ENCODE measurements at regions not wholly inside any gene's neighbourhood (a gene's known extent, or its start where the extent isn't known, plus 50 kb on each side); places are given as distances from the start of the nearest gene placed in this dataset.

DNA sequence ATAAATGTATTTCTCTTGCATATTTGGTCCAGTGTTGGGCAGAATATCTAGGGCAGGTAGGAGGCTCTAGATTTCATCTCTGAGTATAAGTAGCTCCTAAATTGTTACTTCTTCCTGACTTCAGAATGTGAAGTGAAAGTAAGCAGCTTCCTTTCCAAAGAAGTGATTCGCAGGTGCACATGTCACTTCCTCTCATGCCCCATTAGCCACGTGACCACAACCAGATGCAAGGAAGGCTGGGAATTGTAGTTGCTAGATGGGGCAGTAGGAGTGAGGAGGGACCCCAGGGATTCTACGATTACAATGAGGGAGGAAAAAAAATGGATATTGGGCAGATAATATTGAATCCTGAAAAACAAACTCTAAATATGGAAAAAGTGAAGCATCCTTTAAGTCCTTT lies 113.2 kb upstream of the CYYR1 start:
- Histone ChIP-seq H3K27ac (ENCODE audit: extremely low read depth, low read depth, low read length) (no peak overlapping the region), H3K4me3 (ENCODE audit: low read depth, low read length) (no peak overlapping the region), H3K4me1 (ENCODE audit: control insufficient read depth, insufficient read depth, low read length) (no peaks in the 10 kb centered on the region), H3K36me3 (ENCODE audit: control insufficient read depth in 2 of 2, insufficient read depth in 1 of 2, low read length in 2 of 2) (no peaks in the 10 kb centered on the region), H3K9me3 (ENCODE audit: control insufficient read depth, insufficient read depth, low read depth, low read length) (no peaks in the 10 kb centered on the region)
- CTCF ChIA-PET, result interaction anchor here (0.6 to 0.9 kb wide), 3 partner anchors 27 to 951 kb away, joined by 3 to 5 read pairs (median 4); no protein-coding TSS in a partner anchor
- TF ChIP-seq, protein P1, sequence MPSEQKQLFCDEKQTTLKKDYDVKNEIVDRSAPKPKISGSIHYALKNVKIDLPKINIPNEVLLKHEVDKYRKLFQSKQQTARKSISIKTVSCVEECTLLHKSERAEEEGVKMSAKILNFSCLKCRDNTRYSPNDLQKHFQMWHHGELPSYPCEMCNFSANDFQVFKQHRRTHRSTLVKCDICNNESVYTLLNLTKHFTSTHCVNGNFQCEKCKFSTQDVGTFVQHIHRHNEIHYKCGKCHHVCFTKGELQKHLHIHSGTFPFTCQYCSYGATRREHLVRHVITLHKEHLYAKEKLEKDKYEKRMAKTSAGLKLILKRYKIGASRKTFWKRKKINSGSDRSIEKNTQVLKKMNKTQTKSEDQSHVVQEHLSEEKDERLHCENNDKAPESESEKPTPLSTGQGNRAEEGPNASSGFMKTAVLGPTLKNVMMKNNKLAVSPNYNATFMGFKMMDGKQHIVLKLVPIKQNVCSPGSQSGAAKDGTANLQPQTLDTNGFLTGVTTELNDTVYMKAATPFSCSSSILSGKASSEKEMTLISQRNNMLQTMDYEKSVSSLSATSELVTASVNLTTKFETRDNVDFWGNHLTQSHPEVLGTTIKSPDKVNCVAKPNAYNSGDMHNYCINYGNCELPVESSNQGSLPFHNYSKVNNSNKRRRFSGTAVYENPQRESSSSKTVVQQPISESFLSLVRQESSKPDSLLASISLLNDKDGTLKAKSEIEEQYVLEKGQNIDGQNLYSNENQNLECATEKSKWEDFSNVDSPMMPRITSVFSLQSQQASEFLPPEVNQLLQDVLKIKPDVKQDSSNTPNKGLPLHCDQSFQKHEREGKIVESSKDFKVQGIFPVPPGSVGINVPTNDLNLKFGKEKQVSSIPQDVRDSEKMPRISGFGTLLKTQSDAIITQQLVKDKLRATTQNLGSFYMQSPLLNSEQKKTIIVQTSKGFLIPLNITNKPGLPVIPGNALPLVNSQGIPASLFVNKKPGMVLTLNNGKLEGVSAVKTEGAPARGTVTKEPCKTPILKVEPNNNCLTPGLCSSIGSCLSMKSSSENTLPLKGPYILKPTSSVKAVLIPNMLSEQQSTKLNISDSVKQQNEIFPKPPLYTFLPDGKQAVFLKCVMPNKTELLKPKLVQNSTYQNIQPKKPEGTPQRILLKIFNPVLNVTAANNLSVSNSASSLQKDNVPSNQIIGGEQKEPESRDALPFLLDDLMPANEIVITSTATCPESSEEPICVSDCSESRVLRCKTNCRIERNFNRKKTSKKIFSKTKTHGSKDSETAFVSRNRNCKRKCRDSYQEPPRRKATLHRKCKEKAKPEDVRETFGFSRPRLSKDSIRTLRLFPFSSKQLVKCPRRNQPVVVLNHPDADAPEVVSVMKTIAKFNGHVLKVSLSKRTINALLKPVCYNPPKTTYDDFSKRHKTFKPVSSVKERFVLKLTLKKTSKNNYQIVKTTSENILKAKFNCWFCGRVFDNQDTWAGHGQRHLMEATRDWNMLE (tag by site-specific recombination; conservative IDR thresholded peaks at IDR 0.05; ENCODE audit: low read depth), result peak; percentile 51
- no peak for TF ChIP-seq GLIS1 (tag by site-specific recombination; IDR thresholded peaks at IDR 0.05)
- POLR2A ChIA-PET, result no interaction called here

GRCh38 chr21:26684889-26685288 lies 111.8 kb upstream of the CYYR1 start:
- H3K27ac ChIP-seq (ENCODE audit: extremely low read depth, low read depth, low read length), result no peak overlapping the region
- no peak overlapping the region for H3K4me3 ChIP-seq (ENCODE audit: low read depth, low read length)
- H3K36me3 ChIP-seq (ENCODE audit: control insufficient read depth in 2 of 2, insufficient read depth in 1 of 2, low read length in 2 of 2), result no peaks in the 10 kb centered on the region
- H3K4me1 ChIP-seq (ENCODE audit: control insufficient read depth, insufficient read depth, low read length), result no peaks in the 10 kb centered on the region
- ChIA-PET POLR2A (no interaction called here), CTCF (no interaction called here)
- H3K9me3 ChIP-seq (ENCODE audit: control insufficient read depth, insufficient read depth, low read depth, low read length), result no peaks in the 10 kb centered on the region
- TF ChIP-seq ZNF362 (tag by site-specific recombination; IDR thresholded peaks at IDR 0.05) (no peak), ZBTB17 (tag by site-specific recombination; IDR thresholded peaks at IDR 0.05) (no peak), ZNF132 (tag by site-specific recombination; IDR thresholded peaks at IDR 0.05; ENCODE audit: borderline replicate concordance) (no peak), ZNF19 (tag by site-specific recombination; IDR thresholded peaks at IDR 0.05; ENCODE audit: low read depth) (no peak), ZIC2 (tag by site-specific recombination; IDR thresholded peaks at IDR 0.05) (no peak), ZNF830 (tag by site-specific recombination; IDR thresholded peaks at IDR 0.05; ENCODE audit: low read depth) (no peak), KLF7 (tag by site-specific recombination; IDR thresholded peaks at IDR 0.05; ENCODE audit: borderline replicate concordance) (no peak), RBAK (tag by site-specific recombination; IDR thresholded peaks at IDR 0.05) (no peak), ZNF658 (tag by site-specific recombination; IDR thresholded peaks at IDR 0.05) (no peak), ZNF155 (tag by site-specific recombination; IDR thresholded peaks at IDR 0.05) (no peak), ZNF16 (tag by site-specific recombination; IDR thresholded peaks at IDR 0.05; ENCODE audit: low read depth) (no peak), ZNF23 (tag by site-specific recombination; IDR thresholded peaks at IDR 0.05; ENCODE audit: borderline replicate concordance) (no peak), ZNF404 (tag by site-specific recombination; IDR thresholded peaks at IDR 0.05) (no peak), FEZF1 (tag by site-specific recombination; IDR thresholded peaks at IDR 0.05) (no peak), ZNF571 (tag by site-specific recombination; IDR thresholded peaks at IDR 0.05) (no peak), ZNF654 (tag by site-specific recombination; IDR thresholded peaks at IDR 0.05; ENCODE audit: low read depth) (no peak), HIC1 (tag by site-specific recombination; IDR thresholded peaks at IDR 0.05) (no peak)
